Stimulated activated CD4-positive, alpha-beta T cell treated with anti-CD3 and anti-CD28 coated beads, Interleukin-2, amount 100 ng/mL, for 24 hours (primary cell): ENCODE measurements at regions not wholly inside any gene's neighbourhood (a gene's known extent, or its start where the extent isn't known, plus 50 kb on each side); places are given as distances from the start of the nearest gene placed in this dataset.
A peak's percentile ranks its signal among the peaks of the same experiment; 100 is the strongest.
"Not testable (repeated sequence)": the region's sequence is repeated elsewhere in the genome, so short reads cannot be mapped to it uniquely, and the experiment has no call there.

Experiments used
- DNase-seq, 2 donors: peaks; one replicate each; pipeline ENCODE4 v3.0.0-alpha.2; 2020

- DNase-seq: peak; percentile 2 to 18
Measured at GRCh38 chr11:95641495-95641894, 148.1 kb downstream of the FAM76B start.

- no peak for DNase-seq
Measured at GRCh38 chr11:95638501-95638900, 151.1 kb downstream of the FAM76B start.

- DNase-seq: no peak
Measured at GRCh38 chr11:95625164-95625900, 164.2 kb downstream of the FAM76B start.

GRCh38 chr11:95616256-95616804 lies 173.3 kb downstream of the FAM76B start:
- no peak for DNase-seq

- no peak for DNase-seq
Measured at GRCh38 chr11:95611827-95612226, 177.8 kb downstream of the FAM76B start.

- DNase-seq: not testable (repeated sequence)
Measured at GRCh38 chr11:95610185-95610584, 179.4 kb downstream of the FAM76B start.

GRCh38 chr11:95608093-95608492 lies 181.5 kb downstream of the FAM76B start:
- no peak for DNase-seq

GRCh38 chr11:95606824-95607223 lies 182.8 kb downstream of the FAM76B start:
- no peak for DNase-seq

- no peak for DNase-seq
Measured at GRCh38 chr11:95605271-95605940, 184.2 kb downstream of the FAM76B start.

- peak in 1 of 2 donors; percentile 28 for DNase-seq
Measured at GRCh38 chr11:95599959-95600586, 189.5 kb downstream of the FAM76B start.

GRCh38 chr11:95595973-95596489 lies 193.6 kb downstream of the FAM76B start:
- DNase-seq: no peak

- no peak for DNase-seq
Measured at GRCh38 chr11:95595541-95595940, 194.0 kb downstream of the FAM76B start.

GRCh38 chr11:95593111-95593510 lies 196.5 kb downstream of the FAM76B start:
- no peak for DNase-seq

- no peak for DNase-seq
Measured at GRCh38 chr11:95592471-95592870, 197.1 kb downstream of the FAM76B start.

GRCh38 chr11:95589893-95590612 lies 199.5 kb downstream of the FAM76B start:
- DNase-seq: no peak

- no peak for DNase-seq
Measured at GRCh38 chr11:95588821-95589220, 200.8 kb downstream of the FAM76B start.

GRCh38 chr11:95586661-95587060 lies 202.9 kb downstream of the FAM76B start:
- DNase-seq: no peak

GRCh38 chr11:95586155-95586554 lies 203.4 kb downstream of the FAM76B start:
- no peak for DNase-seq

- DNase-seq: no peak
Measured at GRCh38 chr11:95585752-95586077, 203.9 kb downstream of the FAM76B start.

GRCh38 chr11:95585069-95585751 lies 204.4 kb downstream of the FAM76B start:
- DNase-seq: no peak

GRCh38 chr11:95584589-95584988 lies 205.0 kb downstream of the FAM76B start:
- no peak for DNase-seq

- DNase-seq: no peak
Measured at GRCh38 chr11:95584180-95584579, 205.4 kb downstream of the FAM76B start.
